Left lung (tissue), 4 donors: ENCODE measurements at regions not wholly inside any gene's neighbourhood (a gene's known extent, or its start where the extent isn't known, plus 50 kb on each side); places are given as distances from the start of the nearest gene placed in this dataset.
A peak's percentile ranks its signal among the peaks of the same experiment; 100 is the strongest.
"Not testable (repeated sequence)": the region's sequence is repeated elsewhere in the genome, so short reads cannot be mapped to it uniquely, and the experiment has no call there.

ENCODE experiments used
- ATAC-seq: fragments of 200-7000 bp; cut with Tn5 transposase; one replicate; pipeline ENCODE4 v1.9.1; 2020; ENCODE audit warnings: moderate library complexity
- DNase-seq, 4 donors: peaks; one replicate each; pipeline ENCODE4 v3.0.0-alpha.2; 2013 to 2020
- H3K27ac ChIP-seq, 2 donors: fragments of 200-600 bp; sonication (generic) in 1 of 2; one replicate each; pipeline versions ENCODE4 v1.5.0 to v1.8.0; 2020 to 2021
- H3K27me3 ChIP-seq, 2 donors: fragments of 200-600 bp; sonication (generic) in 1 of 2; one replicate each; pipeline versions ENCODE4 v1.5.0 to v1.8.0; 2020 to 2021
- H3K36me3 ChIP-seq, 2 donors: fragments of 200-600 bp; sonication (generic) in 1 of 2; one replicate each; pipeline versions ENCODE4 v1.5.0 to v1.8.0; 2020 to 2021
- H3K4me1 ChIP-seq, 2 donors: fragments of 200-600 bp; one replicate each; pipeline ENCODE4 v1.8.0; 2021
- H3K4me3 ChIP-seq, 2 donors: fragments of 200-600 bp; sonication (generic) in 1 of 2; one replicate each; pipeline versions ENCODE4 v1.5.0 to v1.8.0; 2020 to 2021; ENCODE audit warnings: mild to moderate bottlenecking in 1 of 2
- H3K9me3 ChIP-seq, 2 donors: fragments of 200-600 bp; sonication (generic) in 1 of 2; one replicate each; pipeline versions ENCODE4 v1.5.0 to v1.8.0; 2020 to 2021
- CTCF ChIP-seq, 2 donors: fragments of 200-600 bp; sonication (generic) in 1 of 2; IDR thresholded peaks; one replicate each; pipeline versions ENCODE4 v1.5.0 to v1.8.0; 2021; ENCODE audit warnings: antibody characterized with exemption in 2 of 2
- intact Hi-C, 2 donors: fragments of 100-400 bp; cut with DNase I; formaldehyde crosslinking; loops; one replicate each; pipeline versions ENCODE4 v1.11.2 to v1.14.2; 2022
- donor health status: DM: no; HTN: yes; CAD: no.
- donor health status: DM: no; HTN: no; CAD: no.

- TF ChIP-seq CTCF (IDR thresholded peaks at IDR 0.05): no peak
Measured at GRCh38 chr2:137897082-137897481, 67.2 kb upstream of the HNMT start.

GRCh38 chr2:137900421-137901141 lies 63.7 kb upstream of the HNMT start:
- H3K4me3 ChIP-seq: no peak overlapping the region
- ATAC-seq: no peak
- no peaks in the 10 kb centered on the region for H3K27me3 ChIP-seq
- intact Hi-C loops: no loop called here
- no peaks in the 10 kb centered on the region for H3K36me3 ChIP-seq
- no peak for DNase-seq
- H3K4me1 ChIP-seq: no peaks in the 10 kb centered on the region
- no peaks in the 10 kb centered on the region for H3K9me3 ChIP-seq
- H3K27ac ChIP-seq: no peak overlapping the region
- TF ChIP-seq CTCF (IDR thresholded peaks at IDR 0.05): no peak

More at GRCh38 chr2:137897082-137897481, 67.2 kb upstream of the HNMT start:
- H3K4me1 ChIP-seq: no peaks in the 10 kb centered on the region
- DNase-seq (no peak), ATAC-seq (no peak)
- intact Hi-C loops: no loop called here
- no peak overlapping the region for H3K27ac ChIP-seq
- H3K9me3 ChIP-seq: no peaks in the 10 kb centered on the region
- no peaks in the 10 kb centered on the region for H3K36me3 ChIP-seq
- H3K27me3 ChIP-seq: no peaks in the 10 kb centered on the region
- H3K4me3 ChIP-seq: no peak overlapping the region

GRCh38 chr2:137910641-137911040 lies 53.6 kb upstream of the HNMT start:
- Histone ChIP-seq H3K9me3 (no peaks in the 10 kb centered on the region), H3K36me3 (no peaks in the 10 kb centered on the region), H3K27ac (no peak overlapping the region), H3K4me3 (no peak overlapping the region), H3K27me3 (no peaks in the 10 kb centered on the region), H3K4me1 (no peaks in the 10 kb centered on the region)
- peak; percentile 51 to 53 for TF ChIP-seq CTCF (IDR thresholded peaks at IDR 0.05)
- DNase-seq: peak in 1 of 4 donors; percentile 32
- intact Hi-C loops: no loop called here
- ATAC-seq: peak; percentile 24

GRCh38 chr2:137912371-137912770 lies 51.9 kb upstream of the HNMT start:
- Histone ChIP-seq H3K36me3 (no peaks in the 10 kb centered on the region), H3K27ac (no peak overlapping the region), H3K4me1 (no peaks in the 10 kb centered on the region), H3K27me3 (no peaks in the 10 kb centered on the region), H3K9me3 (no peaks in the 10 kb centered on the region), H3K4me3 (no peak overlapping the region)
- TF ChIP-seq CTCF (IDR thresholded peaks at IDR 0.05): no peak
- DNase-seq (peak in 1 of 4 donors; percentile 24), ATAC-seq (no peak)
- intact Hi-C loops: no loop called here

- DNase-seq (no peak), ATAC-seq (no peak)
- no peak for TF ChIP-seq CTCF (IDR thresholded peaks at IDR 0.05)
- no peaks in the 10 kb centered on the region for H3K9me3 ChIP-seq
- H3K4me3 ChIP-seq: no peak overlapping the region
- H3K27ac ChIP-seq: no peak overlapping the region
- no peaks in the 10 kb centered on the region for H3K27me3 ChIP-seq
- no peaks in the 10 kb centered on the region for H3K4me1 ChIP-seq
- H3K36me3 ChIP-seq: no peaks in the 10 kb centered on the region
- intact Hi-C loops: no loop called here
Measured at GRCh38 chr2:137913169-137913568, 51.1 kb upstream of the HNMT start.

GRCh38 chr2:137913648-137914047 lies 50.6 kb upstream of the HNMT start:
- H3K4me3 ChIP-seq, intact Hi-C loops, ATAC-seq, H3K4me1 ChIP-seq, H3K27me3 ChIP-seq, H3K9me3 ChIP-seq, DNase-seq, H3K36me3 ChIP-seq, H3K27ac ChIP-seq: not testable (repeated sequence)
